ENCODE measurements at regions not wholly inside any gene's neighbourhood (a gene's known extent, or its start where the extent isn't known, plus 50 kb on each side); places are given as distances from the start of the nearest gene placed in this dataset.
"Not testable (repeated sequence)": the region's sequence is repeated elsewhere in the genome, so short reads cannot be mapped to it uniquely, and the experiment has no call there.

DNA sequence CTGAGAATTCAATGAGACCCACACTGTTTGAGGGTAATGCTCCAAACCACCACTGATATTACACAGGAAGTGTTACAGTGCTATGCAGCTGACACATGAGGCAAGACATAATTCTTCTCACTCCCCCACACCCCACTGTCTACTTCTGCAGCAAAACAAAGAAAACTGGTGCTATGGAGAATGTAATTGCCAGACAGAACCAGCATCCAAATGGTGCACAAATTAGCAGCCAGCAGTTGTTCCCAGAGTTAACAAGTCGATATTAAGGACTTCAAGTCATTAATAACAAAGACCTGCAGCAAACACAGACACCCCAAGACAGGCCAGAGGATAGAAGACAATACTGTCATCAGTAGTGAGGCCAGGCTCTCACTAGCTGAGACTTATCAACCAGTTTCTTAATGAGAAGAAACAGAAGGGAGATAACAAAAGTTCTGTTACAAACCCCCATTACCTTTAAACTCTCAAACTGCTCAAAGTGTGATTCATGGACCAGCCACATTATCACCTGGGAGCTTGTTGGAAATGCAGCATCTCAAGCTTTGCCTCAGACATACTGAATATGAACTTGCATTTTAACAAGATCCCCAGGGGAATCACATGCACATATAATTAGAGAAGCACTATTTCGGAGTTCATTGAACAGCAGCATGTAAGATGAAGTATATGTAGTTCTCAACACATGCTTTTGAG lies 58.7 kb upstream of the FNDC3B start:
- ChIA-PET CTCF (no interaction called here), POLR2A (no interaction called here)
- DNase-seq (ENCODE audit: extremely low spot score): no peak
- TF ChIP-seq FOXA1 (IDR thresholded peaks at IDR 0.05): no peak
- no peak for TF ChIP-seq TARDBP (IDR thresholded peaks at IDR 0.05)
- TF ChIP-seq SUZ12 (IDR thresholded peaks at IDR 0.05): no peak
- no peak for TF ChIP-seq FOXM1 (IDR thresholded peaks at IDR 0.05; ENCODE audit: borderline replicate concordance)
- TF ChIP-seq ZNF384 (IDR thresholded peaks at IDR 0.05): no peak
- TF ChIP-seq LEF1 (IDR thresholded peaks at IDR 0.05; ENCODE audit: borderline replicate concordance): no peak
- TF ChIP-seq BHLHE40 (IDR thresholded peaks at IDR 0.05; ENCODE audit: borderline replicate concordance): no peak
- no peak for TF ChIP-seq L3MBTL2 (conservative IDR thresholded peaks at IDR 0.05)
- TF ChIP-seq NFRKB (IDR thresholded peaks at IDR 0.05): no peak
- no peak for TF ChIP-seq ELF4 (IDR thresholded peaks at IDR 0.05)
- no peak for TF ChIP-seq HDGF (IDR thresholded peaks at IDR 0.05; ENCODE audit: borderline replicate concordance)
- no peak for TF ChIP-seq FOXK2 (IDR thresholded peaks at IDR 0.05)
- TF ChIP-seq, protein P1, sequence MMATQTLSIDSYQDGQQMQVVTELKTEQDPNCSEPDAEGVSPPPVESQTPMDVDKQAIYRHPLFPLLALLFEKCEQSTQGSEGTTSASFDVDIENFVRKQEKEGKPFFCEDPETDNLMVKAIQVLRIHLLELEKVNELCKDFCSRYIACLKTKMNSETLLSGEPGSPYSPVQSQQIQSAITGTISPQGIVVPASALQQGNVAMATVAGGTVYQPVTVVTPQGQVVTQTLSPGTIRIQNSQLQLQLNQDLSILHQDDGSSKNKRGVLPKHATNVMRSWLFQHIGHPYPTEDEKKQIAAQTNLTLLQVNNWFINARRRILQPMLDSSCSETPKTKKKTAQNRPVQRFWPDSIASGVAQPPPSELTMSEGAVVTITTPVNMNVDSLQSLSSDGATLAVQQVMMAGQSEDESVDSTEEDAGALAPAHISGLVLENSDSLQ (IDR thresholded peaks at IDR 0.05): no peak
- no peak for TF ChIP-seq SP1 (IDR thresholded peaks at IDR 0.05)
- TF ChIP-seq CTBP1 (IDR thresholded peaks at IDR 0.05; ENCODE audit: borderline replicate concordance): no peak

DNA sequence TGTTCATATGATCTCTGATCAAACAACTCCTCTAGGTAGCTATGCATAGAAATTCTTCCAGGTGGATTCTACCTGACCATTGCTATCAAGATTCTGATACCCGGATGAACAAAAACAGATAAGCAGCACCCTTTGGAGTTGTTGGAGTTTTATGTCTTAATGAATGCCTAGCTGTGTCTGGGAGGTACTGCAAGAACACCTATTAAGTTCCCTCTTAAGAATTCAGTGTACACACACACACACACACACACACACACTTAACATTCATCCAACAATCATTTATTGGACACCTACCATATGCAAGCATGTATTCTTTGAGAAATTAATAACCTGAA lies 58.1 kb upstream of the FNDC3B start:
- POLR2A ChIA-PET: no interaction called here
- TF ChIP-seq ARNT (IDR thresholded peaks at IDR 0.05): no peak
- TF ChIP-seq, protein P1 (IDR thresholded peaks at IDR 0.05): no peak
- TF ChIP-seq CTBP1 (IDR thresholded peaks at IDR 0.05; ENCODE audit: borderline replicate concordance): no peak
- TF ChIP-seq SUZ12 (IDR thresholded peaks at IDR 0.05): no peak
- TF ChIP-seq NFRKB (IDR thresholded peaks at IDR 0.05): no peak
- TF ChIP-seq FOXK2 (IDR thresholded peaks at IDR 0.05): no peak
- TF ChIP-seq SP1 (IDR thresholded peaks at IDR 0.05): no peak
- no peak for TF ChIP-seq FOXM1 (IDR thresholded peaks at IDR 0.05; ENCODE audit: borderline replicate concordance)
- TF ChIP-seq ELF4 (IDR thresholded peaks at IDR 0.05): no peak
- TF ChIP-seq TARDBP (IDR thresholded peaks at IDR 0.05): no peak
- TF ChIP-seq HDGF (IDR thresholded peaks at IDR 0.05; ENCODE audit: borderline replicate concordance): no peak
- no peak for TF ChIP-seq LEF1 (IDR thresholded peaks at IDR 0.05; ENCODE audit: borderline replicate concordance)
- DNase-seq (ENCODE audit: extremely low spot score): no peak
- CTCF ChIA-PET: no interaction called here

- no peak for DNase-seq (ENCODE audit: extremely low spot score)
- no peak for TF ChIP-seq ELF4 (IDR thresholded peaks at IDR 0.05)
- CTCF ChIA-PET: no interaction called here
- POLR2A ChIA-PET: no interaction called here
These were observed 56.5 kb upstream of the FNDC3B start for GRCh38 chr3:171982828-171983227.

GRCh38 chr3:171983685-171984084 lies 55.7 kb upstream of the FNDC3B start:
- POLR2A ChIA-PET; CTCF ChIA-PET; DNase-seq (ENCODE audit: extremely low spot score): not testable (repeated sequence)

- ChIA-PET CTCF (no interaction called here), POLR2A (no interaction called here)
- no peak for DNase-seq (ENCODE audit: extremely low spot score)
- no peak for TF ChIP-seq HDGF (IDR thresholded peaks at IDR 0.05; ENCODE audit: borderline replicate concordance)
- no peak for TF ChIP-seq SP1 (IDR thresholded peaks at IDR 0.05)
- no peak for TF ChIP-seq SUZ12 (IDR thresholded peaks at IDR 0.05)
- no peak for TF ChIP-seq FOXK2 (IDR thresholded peaks at IDR 0.05)
These were observed 54.5 kb upstream of the FNDC3B start for GRCh38 chr3:171984883-171985282.

DNA sequence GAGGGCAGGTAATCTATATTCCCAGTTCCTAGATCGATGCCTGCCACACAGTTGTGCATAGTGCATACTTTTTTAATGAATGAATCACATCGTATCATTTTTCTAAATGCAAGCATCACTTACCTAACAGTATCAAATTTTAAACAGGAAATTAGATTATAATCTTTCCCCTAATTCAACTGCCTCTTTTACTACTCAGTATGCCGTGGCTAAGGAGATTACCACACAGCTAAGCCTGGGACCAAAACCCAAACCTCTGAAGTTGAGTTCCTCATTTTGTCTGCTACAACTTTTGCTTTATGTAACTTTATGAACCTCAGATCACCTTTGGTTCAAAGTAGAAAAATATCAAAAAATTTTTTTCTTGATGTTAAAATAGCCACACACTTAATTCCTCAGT lies 53.2 kb upstream of the FNDC3B start:
- DNase-seq (ENCODE audit: extremely low spot score): no peak
- POLR2A ChIA-PET: no interaction called here
- CTCF ChIA-PET: no interaction called here
- no peak for TF ChIP-seq ARNT (IDR thresholded peaks at IDR 0.05)
- TF ChIP-seq HDGF (IDR thresholded peaks at IDR 0.05; ENCODE audit: borderline replicate concordance): no peak
- no peak for TF ChIP-seq NFRKB (IDR thresholded peaks at IDR 0.05)
- TF ChIP-seq SP1 (IDR thresholded peaks at IDR 0.05): no peak
- no peak for TF ChIP-seq FOXM1 (IDR thresholded peaks at IDR 0.05; ENCODE audit: borderline replicate concordance)
- TF ChIP-seq CTBP1 (IDR thresholded peaks at IDR 0.05; ENCODE audit: borderline replicate concordance): no peak
- TF ChIP-seq ELF4 (IDR thresholded peaks at IDR 0.05): no peak
- TF ChIP-seq, protein P1 (IDR thresholded peaks at IDR 0.05): no peak
- no peak for TF ChIP-seq L3MBTL2 (conservative IDR thresholded peaks at IDR 0.05)
- no peak for TF ChIP-seq LEF1 (IDR thresholded peaks at IDR 0.05; ENCODE audit: borderline replicate concordance)
- no peak for TF ChIP-seq FOXA1 (IDR thresholded peaks at IDR 0.05)
- TF ChIP-seq SUZ12 (IDR thresholded peaks at IDR 0.05): no peak
- TF ChIP-seq ZNF384 (IDR thresholded peaks at IDR 0.05): no peak
- no peak for TF ChIP-seq BHLHE40 (IDR thresholded peaks at IDR 0.05; ENCODE audit: borderline replicate concordance)
- no peak for TF ChIP-seq TARDBP (IDR thresholded peaks at IDR 0.05)
- no peak for TF ChIP-seq FOXK2 (IDR thresholded peaks at IDR 0.05)

DNA sequence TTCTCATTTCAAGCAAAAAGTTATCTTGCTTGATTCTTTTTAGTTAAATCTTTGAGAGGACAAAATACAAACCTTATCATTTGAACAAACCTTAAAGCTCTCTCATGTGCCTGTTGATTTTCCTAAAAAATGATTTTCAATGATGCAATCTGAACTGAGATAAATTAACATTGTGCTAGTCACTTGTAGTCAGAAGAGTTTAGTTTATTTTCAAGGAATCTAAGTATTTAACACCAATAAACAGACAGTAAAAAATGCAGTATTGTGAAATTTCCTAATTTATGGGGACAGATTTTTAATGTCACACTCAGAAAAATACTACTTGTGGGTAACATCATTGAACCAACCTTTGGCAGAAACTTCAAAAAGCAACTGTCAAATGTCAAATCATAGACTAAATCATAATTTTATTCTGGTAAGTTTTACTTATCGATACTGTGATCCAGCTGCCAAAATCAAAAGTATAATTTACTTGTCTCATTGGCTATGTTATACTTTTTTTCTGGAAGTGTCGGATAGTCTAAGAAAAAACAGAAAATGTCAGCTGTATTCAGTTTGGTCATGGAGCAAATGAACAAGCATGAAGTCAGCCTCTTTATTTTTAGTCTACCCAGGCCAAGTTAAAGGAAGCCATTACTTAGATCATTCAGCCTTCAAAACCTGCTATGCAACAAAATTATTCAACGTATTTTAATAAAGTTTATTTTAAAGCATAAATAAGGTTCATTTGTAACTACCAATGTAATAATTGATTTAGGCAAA lies 52.4 kb upstream of the FNDC3B start:
- no peak for TF ChIP-seq NFRKB (IDR thresholded peaks at IDR 0.05)
- TF ChIP-seq FOXM1 (IDR thresholded peaks at IDR 0.05; ENCODE audit: borderline replicate concordance): no peak
- TF ChIP-seq CTBP1 (IDR thresholded peaks at IDR 0.05; ENCODE audit: borderline replicate concordance): no peak
- TF ChIP-seq, protein P1 (IDR thresholded peaks at IDR 0.05): no peak
- TF ChIP-seq ARNT (IDR thresholded peaks at IDR 0.05): no peak
- no peak for TF ChIP-seq LEF1 (IDR thresholded peaks at IDR 0.05; ENCODE audit: borderline replicate concordance)
- TF ChIP-seq FOXK2 (IDR thresholded peaks at IDR 0.05): no peak
- no peak for TF ChIP-seq SUZ12 (IDR thresholded peaks at IDR 0.05)
- TF ChIP-seq L3MBTL2 (conservative IDR thresholded peaks at IDR 0.05): no peak
- no peak for TF ChIP-seq SP1 (IDR thresholded peaks at IDR 0.05)
- TF ChIP-seq ELF4 (IDR thresholded peaks at IDR 0.05): no peak
- DNase-seq (ENCODE audit: extremely low spot score): no peak
- ChIA-PET CTCF (no interaction called here), POLR2A (no interaction called here)
